H1 (cell line): ENCODE measurements at regions not wholly inside any gene's neighbourhood (a gene's known extent, or its start where the extent isn't known, plus 50 kb on each side); places are given as distances from the start of the nearest gene placed in this dataset.

Experiments used
- CTCF ChIA-PET: fragments of 300-600 bp; sonication (Branson Sonifier 250); formaldehyde crosslinking; loops from one replicate; lab custom pipeline; 2021; ENCODE audit not compliant: partially characterized antibody; lab: Charles Lee
- POLR2A ChIA-PET: fragments of 300-600 bp; sonication (Branson Sonifier 250); formaldehyde crosslinking; loops from one replicate; lab custom pipeline; 2021; ENCODE audit warnings: inconsistent platforms; ENCODE audit not compliant: partially characterized antibody; lab: Charles Lee
- DNase-seq, 2 experiments: peaks; one replicate each; pipeline versions ENCODE4 v3.0.0 to v3.0.0-alpha.2; 2010 to 2022; ENCODE audit warnings: low spot score in 2 of 2, low read depth in 1 of 2, mixed read lengths in 1 of 2
- FAIRE-seq: peaks from 2 replicates; lab custom pipeline; 2011; peaks lifted over from hg19 to GRCh38; lab: Jason Lieb, UNC
- H2AFZ ChIP-seq: 2 replicates; pipeline ENCODE4 v1.8.1; 2012; ENCODE audit warnings: low read length, inconsistent platforms
- H2AK5ac ChIP-seq: 2 replicates; pipeline ENCODE4 v1.6.1; 2013; ENCODE audit warnings: low read depth, low read length
- H2BK120ac ChIP-seq: replicated peaks from 2 replicates; pipeline ENCODE3; 2013; ENCODE audit warnings: low read depth, low read length, inconsistent platforms
- H2BK12ac ChIP-seq: 2 replicates; pipeline ENCODE4 v1.6.1; 2013; ENCODE audit warnings: low read depth, low read length
- H2BK15ac ChIP-seq: 2 replicates; pipeline ENCODE4 v1.6.1; 2013; ENCODE audit warnings: low read length
- H2BK20ac ChIP-seq: 2 replicates; pipeline ENCODE4 v1.6.1; 2013; ENCODE audit warnings: low read length
- H2BK5ac ChIP-seq: 2 replicates; pipeline ENCODE4 v1.6.1; 2013; ENCODE audit warnings: low read depth, low read length
- H3K14ac ChIP-seq: 2 replicates; pipeline ENCODE4 v1.6.1; 2013; ENCODE audit warnings: inconsistent platforms; ENCODE audit not compliant: insufficient read length
- H3K18ac ChIP-seq: 2 replicates; pipeline ENCODE4 v1.6.1; 2013; ENCODE audit warnings: low read length; ENCODE audit errors: extremely low read depth
- H3K23ac ChIP-seq: 2 replicates; pipeline ENCODE4 v1.6.1; 2013; ENCODE audit warnings: inconsistent platforms; ENCODE audit not compliant: insufficient read length
- H3K23me2 ChIP-seq: 2 replicates; pipeline ENCODE4 v1.6.1; 2013; ENCODE audit warnings: low read depth, low read length
- H3K27ac ChIP-seq: 2 replicates; pipeline ENCODE4 v1.6.1; 2011; ENCODE audit warnings: low read depth, low read length, inconsistent platforms
- H3K27me3 ChIP-seq, 4 experiments: replicated peaks in 1 of 4; 1 replicate in 1 of 4; 2 replicates in 3 of 4; pipeline versions ENCODE4 v1.6.1 to v1.8.1; 2011 to 2013; ENCODE audit warnings: low read length in 3 of 4, mild to moderate bottlenecking in 3 of 4, inconsistent platforms in 2 of 4, mixed read lengths in 2 of 4, moderate library complexity in 1 of 4; ENCODE audit not compliant: control insufficient read depth in 3 of 4, insufficient read depth in 3 of 4; ENCODE audit errors: extremely low read depth in 1 of 4
- H3K36me3 ChIP-seq, 4 experiments: 2 replicates each; pipeline versions ENCODE4 v1.6.1 to v1.8.1; 2011 to 2013; ENCODE audit warnings: mild to moderate bottlenecking in 4 of 4, low read length in 3 of 4, moderate library complexity in 2 of 4, control low read depth in 1 of 4, inconsistent platforms in 1 of 4; ENCODE audit not compliant: insufficient read depth in 4 of 4, control insufficient read depth in 2 of 4
- H3K4ac ChIP-seq: replicated peaks from 2 replicates; pipeline ENCODE3; 2013; ENCODE audit warnings: low read length, low read depth, mixed read lengths, inconsistent platforms; ENCODE audit not compliant: insufficient read length
- H3K4me1 ChIP-seq, 4 experiments: replicated peaks in 1 of 4; 1 replicate in 1 of 4; 2 replicates in 3 of 4; pipeline versions ENCODE4 v1.6.1 to v1.8.1; 2011 to 2013; ENCODE audit warnings: low read length in 3 of 4, inconsistent platforms in 2 of 4, mixed read lengths in 1 of 4; ENCODE audit not compliant: insufficient read depth in 4 of 4, control insufficient read depth in 3 of 4
- H3K4me2 ChIP-seq, 2 experiments: 2 replicates each; pipeline versions ENCODE4 v1.6.1 to v1.8.1; 2011 to 2013; ENCODE audit warnings: low read depth in 2 of 2, low read length in 2 of 2, control low read depth in 1 of 2, inconsistent platforms in 1 of 2, mild to moderate bottlenecking in 1 of 2; ENCODE audit not compliant: insufficient read depth in 1 of 2
- H3K4me3 ChIP-seq, 4 experiments: fragments of 200-600, 300-600 bp in 1 of 4; sonication (generic), shearing (Covaris generic), sonication (Bioruptor Twin) in 1 of 4; 2 replicates each; pipeline versions ENCODE4 v1.5.1 to v1.8.1; 2011 to 2016; ENCODE audit warnings: low read length in 4 of 4, low read depth in 3 of 4, control low read depth in 2 of 4, inconsistent platforms in 2 of 4, mild to moderate bottlenecking in 2 of 4, mixed read lengths in 1 of 4, moderate library complexity in 1 of 4; ENCODE audit not compliant: insufficient read depth in 2 of 4; ENCODE audit errors: extremely low read depth in 1 of 4
- H3K56ac ChIP-seq: replicated peaks from 2 replicates; pipeline ENCODE3; 2013; ENCODE audit warnings: low read depth, mild to moderate bottlenecking, mixed read lengths, low read length, inconsistent platforms; ENCODE audit not compliant: insufficient read length
- H3K79me1 ChIP-seq: 2 replicates; pipeline ENCODE4 v1.6.1; 2013; ENCODE audit warnings: low read depth, low read length, control low read depth
- H3K79me2 ChIP-seq, 2 experiments: 2 replicates each; pipeline versions ENCODE4 v1.6.1 to v1.8.1; 2012 to 2013; ENCODE audit warnings: low read length in 2 of 2, mild to moderate bottlenecking in 2 of 2, inconsistent platforms in 1 of 2; ENCODE audit not compliant: insufficient read depth in 2 of 2, control insufficient read depth in 1 of 2
- H3K9ac ChIP-seq, 4 experiments: replicated peaks in 1 of 4; 1 replicate in 1 of 4; 2 replicates in 3 of 4; pipeline versions ENCODE4 v1.6.1 to v1.8.1; 2011 to 2013; ENCODE audit warnings: low read depth in 3 of 4, low read length in 3 of 4, control low read depth in 2 of 4, mild to moderate bottlenecking in 2 of 4, moderate library complexity in 2 of 4, inconsistent platforms in 1 of 4; ENCODE audit errors: extremely low read depth in 1 of 4
- H3K9me3 ChIP-seq, 2 experiments: 2 replicates each; pipeline versions ENCODE4 v1.6.1 to v1.8.1; 2012 to 2013; ENCODE audit warnings: mild to moderate bottlenecking in 2 of 2, moderate library complexity in 2 of 2, control low read depth in 1 of 2, inconsistent platforms in 1 of 2, low read depth in 1 of 2, low read length in 1 of 2, mixed read lengths in 1 of 2; ENCODE audit not compliant: insufficient read depth in 2 of 2
- H4K20me1 ChIP-seq, 2 experiments: replicated peaks in 1 of 2; 2 replicates each; pipeline versions ENCODE3 to v1.8.1; 2011 to 2013; ENCODE audit warnings: inconsistent platforms in 2 of 2, low read length in 2 of 2, mild to moderate bottlenecking in 1 of 2; ENCODE audit not compliant: insufficient read depth in 2 of 2, control insufficient read depth in 1 of 2
- H4K5ac ChIP-seq: 2 replicates; pipeline ENCODE4 v1.6.1; 2013; ENCODE audit warnings: low read length, low read depth, mixed read lengths, inconsistent platforms; ENCODE audit not compliant: insufficient read length
- H4K8ac ChIP-seq: 2 replicates; pipeline ENCODE4 v1.8.0; 2013; ENCODE audit warnings: mild to moderate bottlenecking, moderate library complexity, low read length, inconsistent platforms; ENCODE audit not compliant: insufficient read depth; ENCODE audit errors: extremely low read depth
- H4K91ac ChIP-seq: replicated peaks from 2 replicates; pipeline ENCODE3; 2013; ENCODE audit warnings: low read length, mixed read lengths, inconsistent platforms; ENCODE audit not compliant: insufficient read length
- ATF2 ChIP-seq: IDR thresholded peaks from 2 replicates; pipeline ENCODE4 v1.6.1; 2012; ENCODE audit warnings: low read length, inconsistent platforms
- BRCA1 ChIP-seq: IDR thresholded peaks from 2 replicates; pipeline ENCODE4 v1.6.1; 2012; ENCODE audit warnings: low read depth, low read length, improper control_type of control experiment
- CBX5 ChIP-seq: fragments of 300-800, 300-1000 bp; sonication (generic); IDR thresholded peaks from 2 replicates; pipeline ENCODE4 v1.7.1; 2016; ENCODE audit warnings: antibody characterized with exemption, low read length, low read depth
- CHD2 ChIP-seq: IDR thresholded peaks from 2 replicates; pipeline ENCODE4 v1.6.1; 2012; ENCODE audit warnings: low read length, improper control_type of control experiment
- HDAC6 ChIP-seq: IDR thresholded peaks from one replicate; pipeline ENCODE4 v1.7.1; 2012; ENCODE audit warnings: low read depth, mild to moderate bottlenecking, inconsistent platforms, low read length, moderate library complexity
- KDM5A ChIP-seq: fragments of 200-600 bp; IDR thresholded peaks from 2 replicates; pipeline ENCODE4 v1.7.1; 2012; ENCODE audit warnings: mild to moderate bottlenecking, low read length, inconsistent platforms, mixed read lengths
- PHF8 ChIP-seq: fragments of 200-600 bp; sonication (generic); conservative IDR thresholded peaks from 2 replicates; pipeline ENCODE4 v1.7.1; 2012; ENCODE audit warnings: low read depth, mild to moderate bottlenecking, inconsistent platforms, low read length, moderate library complexity
- SP1 ChIP-seq: IDR thresholded peaks from 2 replicates; pipeline ENCODE4 v1.6.1; 2011; ENCODE audit warnings: low read depth, low read length
- TCF12 ChIP-seq: IDR thresholded peaks from 2 replicates; pipeline ENCODE4 v1.6.1; 2011; ENCODE audit warnings: low read depth, mild to moderate bottlenecking, low read length
- ZNF274 ChIP-seq: IDR thresholded peaks from 2 replicates; pipeline ENCODE4 v1.7.0; 2012; ENCODE audit warnings: low read length, borderline replicate concordance; ENCODE audit errors: extremely low read depth
- WGBS, 2 experiments: shearing (Covaris generic) in 1 of 2; methylation state at CpG; one replicate each; pipeline versions ENCODE4 v1.1.6 to v1.1.7; 2013 to 2015; ENCODE audit warnings: low lambda C conversion rate in 2 of 2, mixed read lengths in 2 of 2, inconsistent platforms in 1 of 2, low coverage in 1 of 2, missing lambda C conversion rate in 1 of 2; ENCODE audit not compliant: insufficient replicate concordance in 2 of 2, insufficient coverage in 1 of 2, insufficient read length in 1 of 2; ENCODE audit errors: extremely low coverage in 1 of 2, missing lambda C conversion rate in 1 of 2; 5-methylcytosine and 5-hydroxymethylcytosine counted together

- H3K79me1 ChIP-seq: no peaks in the 10 kb centered on the region
- H3K27me3 ChIP-seq: no peaks in the 10 kb centered on the region
- ChIA-PET POLR2A (no interaction called here), CTCF (interaction anchor here (0.7 to 1.5 kb wide), 4 partner anchors 8 to 1210 kb away, joined by 3 to 5 read pairs (median 4); no protein-coding TSS in a partner anchor)
- no peak overlapping the region for H2BK5ac ChIP-seq
- no peaks in the 10 kb centered on the region for H3K4me1 ChIP-seq
- no peak overlapping the region for H3K23ac ChIP-seq
- 91% methylated on average over 10 of the region's 10 CpGs; no CpG with 5 or more reads in 1 of the 2 experiments for WGBS, 2 experiments
- no peak overlapping the region for H3K9ac ChIP-seq
- no peak overlapping the region for H3K4me2 ChIP-seq
- H3K9me3 ChIP-seq: no peaks in the 10 kb centered on the region
- H3K27ac ChIP-seq: no peak overlapping the region
- H2AK5ac ChIP-seq: no peak overlapping the region
- no peak overlapping the region for H3K18ac ChIP-seq
- H2BK15ac ChIP-seq: no peak overlapping the region
- H3K56ac ChIP-seq: no peak overlapping the region
- no peak overlapping the region for H2BK20ac ChIP-seq
- H4K20me1 ChIP-seq: no peaks in the 10 kb centered on the region
- H2BK12ac ChIP-seq: no peak overlapping the region
- no peaks in the 10 kb centered on the region for H3K23me2 ChIP-seq
- no peak overlapping the region for H2BK120ac ChIP-seq
- H3K79me2 ChIP-seq: no peaks in the 10 kb centered on the region
- H3K14ac ChIP-seq: no peak overlapping the region
- no peak overlapping the region for H4K8ac ChIP-seq
- H3K36me3 ChIP-seq: no peaks in the 10 kb centered on the region
- no peak overlapping the region for H2AFZ ChIP-seq
- H3K4me3 ChIP-seq: no peak overlapping the region
- no peak for DNase-seq
- no peak overlapping the region for H3K4ac ChIP-seq
- FAIRE-seq: no peak
- H4K91ac ChIP-seq: no peak overlapping the region
- H4K5ac ChIP-seq: no peak overlapping the region
- TF ChIP-seq TCF12 (no peak), PHF8 (no peak), KDM5A (no peak), HDAC6 (no peak), ATF2 (no peak), CHD2 (no peak), SP1 (no peak), ZNF274 (no peak), CBX5 (no peak), BRCA1 (no peak)
These were observed 148.5 kb downstream of the NOL4 start for GRCh38 chr18:34075963-34076860.
